ENCODE measurements at regions not wholly inside any gene's neighbourhood (a gene's known extent, or its start where the extent isn't known, plus 50 kb on each side); places are given as distances from the start of the nearest gene placed in this dataset.
A peak's percentile ranks its signal among the peaks of the same experiment; 100 is the strongest.
"Not testable (repeated sequence)": the region's sequence is repeated elsewhere in the genome, so short reads cannot be mapped to it uniquely, and the experiment has no call there.

DNA sequence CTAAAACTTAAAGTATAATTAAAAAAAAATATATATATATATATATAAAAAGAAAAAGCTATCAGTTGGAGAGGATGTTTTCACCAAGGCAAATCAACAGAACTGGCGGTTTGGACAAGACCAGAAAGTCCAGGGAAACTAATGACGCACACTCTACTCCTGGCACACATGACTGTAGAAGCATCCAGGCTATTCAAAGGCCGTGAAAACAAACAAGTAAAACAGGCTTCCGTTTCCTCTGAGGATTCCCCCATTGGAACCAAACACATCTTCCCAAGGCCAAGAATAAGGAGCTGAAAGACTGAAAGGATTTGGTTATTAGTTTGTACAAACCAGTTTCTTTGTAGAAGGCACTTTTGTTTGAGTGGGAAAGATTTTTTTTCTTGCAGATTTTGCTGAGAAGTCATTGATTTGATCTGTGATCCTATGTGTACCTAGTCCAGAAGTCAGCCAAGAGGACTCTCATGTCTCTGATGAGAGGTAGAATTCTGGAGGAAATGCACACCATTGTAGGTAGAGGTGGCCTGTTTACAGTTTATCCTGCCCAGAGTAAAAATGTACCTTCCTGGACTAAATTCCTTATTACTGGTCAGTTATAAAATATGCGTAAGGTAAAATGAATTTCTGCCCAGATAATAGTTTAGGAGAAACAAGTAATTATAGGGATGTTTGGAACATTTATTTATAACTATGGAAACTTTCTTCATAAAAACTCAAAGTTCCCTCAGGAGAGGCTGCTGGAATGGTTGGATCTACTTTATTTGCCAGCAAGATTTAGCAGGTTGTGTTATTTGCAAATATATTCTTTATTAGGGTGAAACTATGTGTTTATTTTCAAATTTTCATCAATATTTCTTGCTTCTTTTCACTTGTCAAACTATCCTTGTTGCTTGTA is 66.5 kb downstream of the DMP1 start:
- H3K27ac ChIP-seq = peak overlapping the region in 2 of 4 donors; percentile 51 to 84
- 46 to 49% methylated on average over 5 of the region's 5 CpGs for WGBS, 2 donors

DNA sequence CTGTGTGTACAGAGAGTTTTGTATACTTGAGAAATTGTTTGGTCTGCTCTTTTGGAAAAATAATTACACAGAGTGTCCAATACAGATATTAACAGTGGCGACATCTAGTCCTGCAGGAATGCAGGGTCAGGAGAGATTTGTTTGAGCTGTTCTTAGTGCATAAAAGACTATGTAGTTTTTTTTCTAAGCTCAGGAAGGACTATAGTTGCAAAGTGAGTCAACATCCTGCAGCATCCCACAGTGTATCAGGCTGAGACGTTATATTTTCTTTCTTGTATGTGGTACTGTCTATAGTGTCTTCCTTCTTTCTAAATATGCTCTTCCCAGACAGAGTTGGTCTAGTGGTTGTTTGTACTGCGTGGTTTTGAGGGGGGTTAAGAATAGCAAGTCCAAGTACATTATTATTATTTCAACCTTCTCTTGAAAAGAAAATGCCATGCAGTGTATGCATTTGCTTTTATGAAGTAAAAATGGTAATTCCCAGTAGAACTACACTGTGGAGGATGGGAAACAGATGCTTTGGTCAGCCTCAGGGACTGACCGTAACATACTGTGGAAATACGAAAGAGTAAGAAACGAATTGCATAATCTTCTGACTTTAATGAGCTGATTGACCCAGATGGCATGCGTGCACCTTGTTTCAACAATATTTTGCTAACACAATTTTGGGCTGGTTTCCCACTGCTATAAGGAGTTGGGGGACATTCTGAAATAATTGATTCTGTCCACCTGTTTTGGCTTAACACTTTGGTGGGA is 67.4 kb downstream of the DMP1 start:
- peak overlapping the region in 2 of 4 donors; percentile 51 to 84 for H3K27ac ChIP-seq

More for the DNA sequence above, 66.5 kb downstream of the DMP1 start:
- TF ChIP-seq, protein P1, sequence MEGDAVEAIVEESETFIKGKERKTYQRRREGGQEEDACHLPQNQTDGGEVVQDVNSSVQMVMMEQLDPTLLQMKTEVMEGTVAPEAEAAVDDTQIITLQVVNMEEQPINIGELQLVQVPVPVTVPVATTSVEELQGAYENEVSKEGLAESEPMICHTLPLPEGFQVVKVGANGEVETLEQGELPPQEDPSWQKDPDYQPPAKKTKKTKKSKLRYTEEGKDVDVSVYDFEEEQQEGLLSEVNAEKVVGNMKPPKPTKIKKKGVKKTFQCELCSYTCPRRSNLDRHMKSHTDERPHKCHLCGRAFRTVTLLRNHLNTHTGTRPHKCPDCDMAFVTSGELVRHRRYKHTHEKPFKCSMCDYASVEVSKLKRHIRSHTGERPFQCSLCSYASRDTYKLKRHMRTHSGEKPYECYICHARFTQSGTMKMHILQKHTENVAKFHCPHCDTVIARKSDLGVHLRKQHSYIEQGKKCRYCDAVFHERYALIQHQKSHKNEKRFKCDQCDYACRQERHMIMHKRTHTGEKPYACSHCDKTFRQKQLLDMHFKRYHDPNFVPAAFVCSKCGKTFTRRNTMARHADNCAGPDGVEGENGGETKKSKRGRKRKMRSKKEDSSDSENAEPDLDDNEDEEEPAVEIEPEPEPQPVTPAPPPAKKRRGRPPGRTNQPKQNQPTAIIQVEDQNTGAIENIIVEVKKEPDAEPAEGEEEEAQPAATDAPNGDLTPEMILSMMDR (IDR thresholded peaks at IDR 0.05) = no peak
- TF ChIP-seq EP300 (IDR thresholded peaks at IDR 0.05) = peak in 1 of 2 donors; percentile 77
- no peaks in the 10 kb centered on the region for H3K36me3 ChIP-seq
- peaks cover 0 to 21% (median 0%) of the 10 kb centered on the region in 4 donors for H3K4me1 ChIP-seq
- DNase-seq (ENCODE audit: low spot score in 2 of 2) = peak; percentile 43 to 82
- no peak overlapping the region for H3K4me3 ChIP-seq
- peaks cover 0 to 2% (median 0%) of the 10 kb centered on the region in 4 donors for H3K9me3 ChIP-seq
- no peaks in the 10 kb centered on the region for H3K27me3 ChIP-seq

DNA sequence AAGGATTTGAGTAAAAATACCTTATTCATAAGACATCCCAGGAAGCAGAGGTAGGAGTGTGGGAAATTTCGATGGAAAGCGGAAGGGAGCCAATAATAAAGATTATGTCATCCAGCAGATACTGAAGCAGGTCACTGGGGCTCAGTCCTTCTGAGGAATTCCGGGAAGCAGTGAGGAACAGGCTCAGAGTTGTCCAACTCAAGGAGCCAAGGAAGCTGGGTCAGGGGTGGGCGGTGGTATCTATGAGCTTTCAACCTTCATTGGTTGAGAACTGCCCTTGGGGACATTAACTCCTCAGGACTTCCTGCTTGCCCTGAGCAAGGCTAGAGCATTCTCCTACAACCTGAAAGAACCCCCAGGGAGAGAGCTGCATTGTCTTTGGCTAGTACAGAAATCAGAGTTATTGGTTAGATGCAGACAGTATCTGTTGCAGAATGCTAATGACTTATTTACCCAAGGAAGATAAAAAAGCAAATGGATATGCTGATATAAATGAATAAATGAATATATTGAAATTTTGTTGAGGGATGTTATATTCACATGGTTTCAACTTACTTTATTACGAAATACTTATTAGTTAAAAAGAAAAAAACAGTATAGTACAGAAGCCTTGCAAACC is 68.2 kb downstream of the DMP1 start:
- DNase-seq (ENCODE audit: low spot score in 2 of 2) = peak in 1 of 2 donors; percentile 24
- Histone ChIP-seq H3K27ac (peak overlapping the region in 2 of 4 donors; percentile 51 to 84), H3K27me3 (no peaks in the 10 kb centered on the region)

More for the DNA sequence above, 67.4 kb downstream of the DMP1 start:
- DNase-seq (ENCODE audit: low spot score in 2 of 2) = peak in 1 of 2 donors; percentile 21
- 44 to 46% methylated on average over 7 of the region's 7 CpGs for WGBS, 2 donors
- Histone ChIP-seq H3K9me3 (no peaks in the 10 kb centered on the region), H3K4me1 (peaks cover 0 to 21% (median 0%) of the 10 kb centered on the region in 4 donors), H3K4me3 (no peak overlapping the region), H3K27me3 (no peaks in the 10 kb centered on the region), H3K36me3 (no peaks in the 10 kb centered on the region)
- TF ChIP-seq POLR2A (IDR thresholded peaks at IDR 0.05) (no peak), EP300 (IDR thresholded peaks at IDR 0.05) (peak in 1 of 2 donors; percentile 83)
- TF ChIP-seq, protein P1 (IDR thresholded peaks at IDR 0.05) = no peak

DNA sequence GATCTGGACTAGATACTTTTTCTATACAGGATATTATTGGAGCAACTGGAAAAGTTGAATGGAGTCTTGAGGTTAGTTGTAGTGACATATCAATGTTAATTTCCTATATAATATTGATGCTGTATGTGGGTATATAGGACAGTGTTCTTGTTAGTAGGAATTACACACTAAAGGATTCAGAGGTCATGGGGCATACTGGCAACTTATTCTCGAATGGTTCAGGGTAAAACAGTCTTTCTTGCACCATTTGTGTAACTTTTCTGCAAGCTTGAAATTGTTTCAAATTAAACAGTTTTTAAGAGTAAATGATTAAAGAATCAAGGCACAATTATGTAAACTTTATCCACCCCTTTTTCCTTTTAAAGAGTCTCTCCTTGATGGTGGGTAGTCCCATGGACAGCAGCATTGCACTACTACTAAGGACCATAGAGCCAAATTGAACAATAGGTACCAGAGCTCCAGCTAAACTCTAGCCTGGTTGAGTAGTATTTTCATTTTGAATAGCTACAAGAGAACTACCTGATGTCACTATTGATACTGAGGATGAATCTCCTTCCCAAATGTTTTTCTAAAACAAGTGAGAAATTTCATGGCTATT is 70.1 kb downstream of the DMP1 start:
- TF ChIP-seq POLR2A (IDR thresholded peaks at IDR 0.05) (no peak), EP300 (IDR thresholded peaks at IDR 0.05) (no peak)
- TF ChIP-seq, protein P1 (IDR thresholded peaks at IDR 0.05) = no peak
- H3K4me3 ChIP-seq = no peak overlapping the region
- H3K27ac ChIP-seq = no peak overlapping the region
- peaks cover 0 to 4% (median under 1%) of the 10 kb centered on the region in 4 donors for H3K9me3 ChIP-seq
- no peaks in the 10 kb centered on the region for H3K36me3 ChIP-seq
- H3K4me1 ChIP-seq = peaks cover 0 to 21% (median 0%) of the 10 kb centered on the region in 4 donors
- 74 to 78% methylated on average over 1 of the region's 1 CpG for WGBS, 2 donors
- H3K27me3 ChIP-seq = no peaks in the 10 kb centered on the region
- no peak for DNase-seq (ENCODE audit: low spot score in 2 of 2)

More for the DNA sequence above, 68.2 kb downstream of the DMP1 start:
- Histone ChIP-seq H3K36me3 (no peaks in the 10 kb centered on the region), H3K9me3 (no peaks in the 10 kb centered on the region), H3K4me1 (peaks cover 0 to 21% (median 0%) of the 10 kb centered on the region in 4 donors), H3K4me3 (no peak overlapping the region)
- 48 to 62% methylated on average over 5 of the region's 5 CpGs for WGBS, 2 donors
- no peak for TF ChIP-seq EP300 (IDR thresholded peaks at IDR 0.05)
- no peak for TF ChIP-seq POLR2A (IDR thresholded peaks at IDR 0.05)
- TF ChIP-seq, protein P1 (IDR thresholded peaks at IDR 0.05) = no peak

DNA sequence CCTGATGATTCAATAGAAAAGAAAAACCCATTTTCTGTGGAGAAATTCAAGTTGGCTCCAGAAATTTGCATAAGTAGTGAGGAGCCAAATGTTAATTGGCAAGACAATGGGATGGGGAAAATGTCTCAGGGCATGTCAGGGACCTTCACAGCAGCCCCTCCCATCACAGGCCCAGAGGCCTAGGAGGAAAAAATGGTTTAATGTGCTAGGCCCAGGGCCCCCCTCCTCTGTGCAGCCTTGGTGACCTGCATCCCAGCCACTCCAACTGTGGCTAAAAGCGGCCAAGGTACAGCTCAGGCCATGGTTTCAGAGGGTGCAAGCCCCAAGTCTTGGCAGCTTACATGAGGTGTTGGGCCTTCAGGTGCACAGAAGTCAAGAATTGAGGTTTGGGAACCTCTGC is 74.1 kb upstream of the IBSP start:
- not testable (repeated sequence) for H3K36me3 ChIP-seq; H3K4me3 ChIP-seq; H3K4me1 ChIP-seq; DNase-seq (ENCODE audit: low spot score in 2 of 2); H3K27me3 ChIP-seq; H3K27ac ChIP-seq
- H3K9me3 ChIP-seq = peaks cover 0 to 15% (median 2%) of the 10 kb centered on the region in 4 donors
- WGBS, 2 donors = 86 to 88% methylated on average over 1 of the region's 1 CpG

All from tibial nerve (tissue), 4 donors.